Kidney glomerular epithelial cell (primary cell): ENCODE measurements at regions not wholly inside any gene's neighbourhood (a gene's known extent, or its start where the extent isn't known, plus 50 kb on each side); places are given as distances from the start of the nearest gene placed in this dataset.
A peak's percentile ranks its signal among the peaks of the same experiment; 100 is the strongest.
"Not testable (repeated sequence)": the region's sequence is repeated elsewhere in the genome, so short reads cannot be mapped to it uniquely, and the experiment has no call there.

Experiments used
- DNase-seq: peaks from one replicate; lab custom pipeline; 2025; lab: John Stamatoyannopoulos, UW

- DNase-seq: peak; percentile 18
These were observed 173.4 kb upstream of the TRIB2 start for GRCh38 chr2:12543076-12543977.

DNA sequence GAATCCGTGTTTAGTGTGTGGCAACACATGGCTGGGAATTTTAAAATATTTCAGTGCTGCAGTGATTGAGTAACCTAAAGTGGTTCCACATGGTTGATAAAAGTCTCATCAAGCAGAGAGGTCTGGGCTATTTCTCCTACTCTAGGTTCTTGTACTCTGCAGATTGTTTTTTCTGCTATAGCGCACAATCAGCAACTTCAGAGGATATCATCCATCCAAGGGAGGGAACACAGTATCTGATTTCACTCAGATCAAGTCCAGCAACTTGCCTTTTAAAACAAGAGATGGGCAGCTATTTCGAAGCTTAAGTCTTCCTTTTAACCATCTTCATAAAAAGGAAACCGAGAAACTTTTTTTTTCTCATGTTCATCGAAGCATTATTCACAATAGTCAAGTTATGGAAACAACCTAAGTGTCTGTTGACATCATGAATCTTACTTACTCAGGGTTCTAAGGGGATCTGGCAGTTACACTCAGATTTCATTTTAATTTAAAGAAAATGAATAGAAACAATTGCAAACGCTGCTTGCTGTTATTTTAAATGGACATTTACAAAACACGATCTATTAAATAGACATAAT lies 172.7 kb upstream of the TRIB2 start:
- DNase-seq: peak; percentile 92

GRCh38 chr2:12547566-12548170 lies 169.1 kb upstream of the TRIB2 start:
- no peak for DNase-seq

DNA sequence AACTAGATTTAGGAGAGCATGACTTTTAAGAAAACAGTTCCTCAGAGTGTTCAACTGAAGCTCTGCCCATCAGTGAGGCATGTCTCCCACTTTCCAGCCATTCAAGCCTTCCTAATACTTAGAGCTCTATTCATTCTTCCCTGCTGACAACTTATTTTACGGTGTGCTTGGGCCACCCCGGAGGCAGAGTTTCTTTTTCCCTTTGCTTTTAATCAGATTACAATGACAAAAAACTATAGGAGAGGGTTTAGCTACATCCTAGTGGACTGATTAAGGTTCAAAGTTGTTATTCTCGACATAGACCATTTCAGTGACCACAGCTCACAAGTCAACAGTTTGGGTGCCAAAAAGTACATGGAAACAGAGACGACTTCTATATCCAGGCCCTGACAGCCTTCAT lies 167.8 kb upstream of the TRIB2 start:
- no peak for DNase-seq

DNA sequence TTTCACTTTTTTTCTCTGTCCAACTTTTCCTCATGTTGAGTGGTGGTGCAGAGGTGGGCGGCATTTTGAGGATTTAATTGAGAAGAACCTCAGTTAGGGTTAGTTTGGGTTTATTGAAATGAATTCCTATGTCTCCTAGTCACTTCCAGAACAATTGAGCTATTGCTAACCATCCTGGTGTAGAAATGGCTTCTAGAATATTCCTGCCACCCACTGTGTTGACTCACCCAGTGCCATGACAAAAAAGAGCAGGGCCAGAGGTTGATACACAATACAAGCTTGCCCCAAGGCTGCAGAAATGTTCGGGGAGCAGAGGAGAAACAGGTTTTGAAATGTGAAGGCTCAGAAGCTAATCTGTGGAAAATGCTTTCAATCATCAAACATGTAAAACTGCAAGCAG lies 167.1 kb upstream of the TRIB2 start:
- no peak for DNase-seq

- no peak for DNase-seq
These were observed 164.6 kb upstream of the TRIB2 start for GRCh38 chr2:12552092-12552491.

GRCh38 chr2:12554224-12555011 lies 162.3 kb upstream of the TRIB2 start:
- no peak for DNase-seq

DNA sequence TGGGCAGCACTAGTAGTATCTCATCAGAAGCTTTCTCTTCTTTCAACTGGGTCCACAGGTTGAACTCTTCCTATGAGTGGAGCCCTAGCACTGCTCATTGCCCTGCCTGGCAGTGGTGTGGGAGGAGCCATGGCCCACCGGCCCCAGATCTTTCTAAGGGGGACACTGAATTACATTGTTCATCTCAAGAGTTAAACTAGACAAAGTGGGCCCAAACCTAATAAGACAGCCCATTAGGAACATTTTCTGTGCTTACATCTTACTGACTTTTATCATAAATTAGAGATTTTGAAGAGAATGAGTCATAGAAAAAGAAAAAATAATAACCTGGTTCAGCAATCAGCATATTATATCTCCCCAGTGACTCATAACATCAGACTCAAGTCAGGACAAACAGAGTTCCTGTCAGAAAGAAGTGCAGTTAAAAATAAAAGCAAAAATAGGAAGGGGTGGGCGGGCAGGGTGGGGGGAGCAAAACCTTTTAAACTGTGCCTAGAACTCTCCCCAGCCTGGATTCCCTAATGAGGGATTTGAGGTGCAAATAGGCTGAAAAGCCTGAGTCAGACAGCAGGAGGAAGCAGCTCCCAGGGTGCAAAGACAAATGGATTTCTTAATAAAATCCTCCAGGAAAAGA lies 161.6 kb upstream of the TRIB2 start:
- DNase-seq: peak; percentile 91

DNA sequence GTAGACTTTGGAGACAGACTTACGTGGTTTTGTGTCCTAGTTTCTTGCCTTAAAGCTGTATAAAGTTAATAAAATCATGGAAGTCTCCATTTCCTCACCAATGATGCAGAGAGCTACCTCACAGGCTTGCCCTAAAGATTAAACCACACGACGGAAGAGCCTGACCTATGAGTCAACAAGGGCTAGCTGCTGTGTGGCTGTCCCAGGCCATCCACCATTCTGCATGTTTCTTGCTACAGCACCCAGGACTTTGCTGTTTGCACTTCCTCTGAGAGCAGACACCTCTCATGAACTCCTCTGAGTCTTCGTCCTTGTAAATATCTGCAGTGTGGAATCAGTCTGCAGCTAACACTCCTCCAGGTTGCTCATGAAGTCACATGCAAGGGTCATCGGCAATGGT lies 160.0 kb upstream of the TRIB2 start:
- DNase-seq: no peak

- no peak for DNase-seq
These were observed 159.0 kb upstream of the TRIB2 start for GRCh38 chr2:12557688-12558087.

- no peak for DNase-seq
These were observed 158.2 kb upstream of the TRIB2 start for GRCh38 chr2:12558519-12558918.

GRCh38 chr2:12560618-12561017 lies 156.1 kb upstream of the TRIB2 start:
- DNase-seq: no peak

- DNase-seq: no peak
These were observed 149.3 kb upstream of the TRIB2 start for GRCh38 chr2:12567411-12567810.

- DNase-seq: not testable (repeated sequence)
These were observed 147.2 kb upstream of the TRIB2 start for GRCh38 chr2:12569510-12569909.

DNA sequence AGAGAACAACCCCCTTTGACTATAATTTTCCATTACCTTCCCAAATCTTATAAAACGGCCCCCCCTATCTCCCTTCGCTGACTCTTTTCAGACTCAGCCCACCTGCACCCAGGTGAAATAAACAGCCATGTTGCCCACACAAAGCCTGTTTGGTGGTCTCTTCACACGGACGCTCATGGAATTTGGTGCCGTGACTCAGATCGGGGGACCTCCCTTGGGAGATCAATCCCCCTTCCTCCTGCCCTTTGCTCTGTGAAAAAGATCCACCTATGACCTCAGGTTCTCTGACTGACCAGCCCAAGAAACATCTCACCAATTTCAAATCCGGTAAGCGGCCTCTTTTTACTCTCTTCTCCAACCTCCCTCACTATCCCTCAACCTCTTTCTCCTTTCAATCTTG lies 146.8 kb upstream of the TRIB2 start:
- not testable (repeated sequence) for DNase-seq

DNA sequence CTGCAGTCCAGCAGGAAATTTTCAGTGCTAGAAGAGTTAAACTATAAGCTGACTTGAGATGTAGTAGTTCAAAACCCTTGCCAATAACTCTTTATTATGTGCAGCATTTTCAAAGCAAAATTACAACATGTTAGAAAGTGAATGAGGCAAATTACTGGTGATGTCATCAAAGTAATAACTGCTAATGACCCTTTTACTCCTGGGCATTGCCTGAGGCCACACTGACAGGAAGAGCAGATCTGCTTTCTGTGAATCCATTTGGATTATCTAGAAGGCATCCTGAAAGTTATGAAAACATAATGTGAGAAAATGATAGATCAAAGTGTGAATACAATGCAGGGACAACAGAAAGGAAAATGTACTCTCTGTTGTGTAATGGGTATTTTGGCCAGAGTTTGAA lies 139.6 kb upstream of the TRIB2 start:
- DNase-seq: no peak

DNA sequence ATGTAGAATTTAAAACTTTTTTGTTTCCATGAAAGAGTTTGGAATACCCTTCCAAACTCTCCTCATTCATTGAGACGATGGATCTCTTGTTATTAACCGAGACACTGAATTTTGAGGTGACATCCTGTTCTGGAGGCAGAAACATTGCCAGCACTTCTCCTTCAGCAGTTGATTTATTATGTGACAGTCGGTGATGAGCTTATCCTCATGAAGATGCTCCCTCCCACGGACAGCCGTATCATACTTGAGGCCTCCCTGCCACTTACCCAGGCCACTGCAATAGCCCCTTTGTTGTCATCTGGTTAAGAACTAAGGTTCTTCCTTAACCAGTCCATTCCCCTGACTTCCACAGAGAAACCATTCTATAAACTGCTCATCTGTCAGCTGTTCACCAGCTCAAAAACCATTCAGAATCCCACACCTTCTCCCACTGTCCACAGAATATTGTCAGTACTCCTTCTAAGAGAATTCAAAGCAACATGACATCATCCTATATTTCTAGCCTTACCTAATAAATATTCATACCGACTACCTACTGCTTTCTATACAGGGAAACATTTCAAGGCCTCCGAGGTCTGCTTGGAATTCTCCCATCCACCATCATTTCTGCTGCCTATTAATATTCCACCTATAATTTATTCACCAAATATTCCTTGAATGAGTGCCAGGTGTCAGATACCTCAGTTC lies 139.0 kb upstream of the TRIB2 start:
- no peak for DNase-seq

GRCh38 chr2:12579018-12579417 lies 137.7 kb upstream of the TRIB2 start:
- DNase-seq: no peak

DNA sequence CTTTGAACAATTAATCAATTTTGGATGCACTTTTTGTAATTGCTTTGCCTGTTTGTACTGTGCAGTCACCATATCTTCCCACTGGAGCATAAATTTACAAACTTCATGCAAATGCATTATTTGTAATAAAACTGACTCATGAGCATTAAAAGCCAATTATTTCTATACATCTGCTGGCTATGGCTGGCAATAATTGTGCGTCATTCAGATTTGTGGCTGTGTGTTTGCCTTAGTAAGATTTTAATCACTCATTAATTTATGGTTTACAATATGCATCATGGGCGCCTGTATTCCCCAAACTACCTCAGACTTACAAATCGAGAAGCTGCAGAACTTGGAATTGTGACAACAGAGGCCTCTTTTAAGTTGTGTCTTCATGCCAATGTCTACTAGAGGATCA lies 132.4 kb upstream of the TRIB2 start:
- DNase-seq: no peak

DNA sequence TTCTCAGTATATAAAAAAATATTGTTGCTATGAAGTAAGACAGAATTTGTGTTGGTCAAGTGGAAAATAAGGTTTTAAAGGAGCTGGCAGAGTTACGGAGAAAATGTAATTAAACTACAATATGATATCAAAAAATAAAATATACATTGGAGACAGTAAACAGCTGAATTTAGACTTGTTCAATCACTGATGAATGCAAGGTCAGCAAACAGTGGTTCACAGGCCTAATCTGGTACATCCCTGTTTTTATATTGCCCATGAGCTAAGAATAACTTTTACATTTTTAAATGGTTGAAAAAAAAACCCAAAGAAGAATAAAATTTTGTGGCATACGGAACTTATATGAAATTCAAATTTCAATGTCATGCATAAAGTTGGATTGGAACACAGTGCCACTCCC lies 131.0 kb upstream of the TRIB2 start:
- no peak for DNase-seq

- no peak for DNase-seq
These were observed 129.5 kb upstream of the TRIB2 start for GRCh38 chr2:12587228-12587627.
